ENCODE measurements at regions not wholly inside any gene's neighbourhood (a gene's known extent, or its start where the extent isn't known, plus 50 kb on each side); places are given as distances from the start of the nearest gene placed in this dataset.

GRCh38 chrX:10325611-10326010, 168.8 kb downstream of the CLCN4 start:
- TF ChIP-seq, protein P1, sequence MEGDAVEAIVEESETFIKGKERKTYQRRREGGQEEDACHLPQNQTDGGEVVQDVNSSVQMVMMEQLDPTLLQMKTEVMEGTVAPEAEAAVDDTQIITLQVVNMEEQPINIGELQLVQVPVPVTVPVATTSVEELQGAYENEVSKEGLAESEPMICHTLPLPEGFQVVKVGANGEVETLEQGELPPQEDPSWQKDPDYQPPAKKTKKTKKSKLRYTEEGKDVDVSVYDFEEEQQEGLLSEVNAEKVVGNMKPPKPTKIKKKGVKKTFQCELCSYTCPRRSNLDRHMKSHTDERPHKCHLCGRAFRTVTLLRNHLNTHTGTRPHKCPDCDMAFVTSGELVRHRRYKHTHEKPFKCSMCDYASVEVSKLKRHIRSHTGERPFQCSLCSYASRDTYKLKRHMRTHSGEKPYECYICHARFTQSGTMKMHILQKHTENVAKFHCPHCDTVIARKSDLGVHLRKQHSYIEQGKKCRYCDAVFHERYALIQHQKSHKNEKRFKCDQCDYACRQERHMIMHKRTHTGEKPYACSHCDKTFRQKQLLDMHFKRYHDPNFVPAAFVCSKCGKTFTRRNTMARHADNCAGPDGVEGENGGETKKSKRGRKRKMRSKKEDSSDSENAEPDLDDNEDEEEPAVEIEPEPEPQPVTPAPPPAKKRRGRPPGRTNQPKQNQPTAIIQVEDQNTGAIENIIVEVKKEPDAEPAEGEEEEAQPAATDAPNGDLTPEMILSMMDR (IDR thresholded peaks at IDR 0.05), result no peak
- TF ChIP-seq POLR2AphosphoS5 (IDR thresholded peaks at IDR 0.05), result no peak
- no peak for TF ChIP-seq POLR2A (IDR thresholded peaks at IDR 0.05)

Data from prostate gland (tissue), 2 donors.